Activated naive CD8-positive, alpha-beta T cell treated with anti-CD3 and anti-CD28 coated beads, Interleukin-2, amount 10 ng/mL, durations not matched to agents 7 days and 5 days (primary cell): ENCODE measurements at regions not wholly inside any gene's neighbourhood (a gene's known extent, or its start where the extent isn't known, plus 50 kb on each side); places are given as distances from the start of the nearest gene placed in this dataset.
"Not testable (repeated sequence)": the region's sequence is repeated elsewhere in the genome, so short reads cannot be mapped to it uniquely, and the experiment has no call there.

Experiments
- ATAC-seq: fragments of 150-1000 bp; cut with Tn5 transposase; one replicate; pipeline ENCODE4 v1.10.0; 2021; ENCODE audit warnings: low read depth, moderate library complexity
- POLR2A ChIA-PET: fragments of 350-600 bp; sonication (Branson Sonifier 250); formaldehyde crosslinking; loops from one replicate; lab custom pipeline; 2021; ENCODE audit warnings: antibody characterized with exemption; lab: Charles Lee
- DNase-seq: peaks from one replicate; pipeline ENCODE4 v3.0.0; 2021
- H3K27ac Mint-ChIP-seq: one replicate; pipeline ENCODE4 v1.8.0; 2022; ENCODE audit warnings: mild to moderate bottlenecking, mixed read lengths
- H3K27me3 Mint-ChIP-seq: one replicate; pipeline ENCODE4 v1.8.0; 2022; ENCODE audit warnings: mild to moderate bottlenecking, moderate library complexity, mixed read lengths
- H3K36me3 Mint-ChIP-seq: one replicate; pipeline ENCODE4 v1.8.0; 2021; ENCODE audit warnings: mild to moderate bottlenecking, mixed read lengths
- H3K4me1 Mint-ChIP-seq: one replicate; pipeline ENCODE4 v1.8.0; 2021; ENCODE audit warnings: mixed read lengths
- H3K4me3 Mint-ChIP-seq: one replicate; pipeline ENCODE4 v1.8.0; 2022; ENCODE audit warnings: mild to moderate bottlenecking, moderate library complexity, mixed read lengths
- H3K9me3 Mint-ChIP-seq: one replicate; pipeline ENCODE4 v1.8.0; 2021; ENCODE audit warnings: mixed read lengths

GRCh38 chr12:60577607-60578006, 981.8 kb downstream of the SLC16A7 start:
- POLR2A ChIA-PET: no interaction called here
- H3K4me1 Mint-ChIP-seq: no peaks in the 10 kb centered on the region
- H3K4me3 Mint-ChIP-seq: no peak overlapping the region
- no peaks in the 10 kb centered on the region for H3K9me3 Mint-ChIP-seq
- ATAC-seq: no peak
- no peak for DNase-seq
- no peak overlapping the region for H3K27ac Mint-ChIP-seq
- H3K36me3 Mint-ChIP-seq: no peaks in the 10 kb centered on the region
- no peaks in the 10 kb centered on the region for H3K27me3 Mint-ChIP-seq

DNA sequence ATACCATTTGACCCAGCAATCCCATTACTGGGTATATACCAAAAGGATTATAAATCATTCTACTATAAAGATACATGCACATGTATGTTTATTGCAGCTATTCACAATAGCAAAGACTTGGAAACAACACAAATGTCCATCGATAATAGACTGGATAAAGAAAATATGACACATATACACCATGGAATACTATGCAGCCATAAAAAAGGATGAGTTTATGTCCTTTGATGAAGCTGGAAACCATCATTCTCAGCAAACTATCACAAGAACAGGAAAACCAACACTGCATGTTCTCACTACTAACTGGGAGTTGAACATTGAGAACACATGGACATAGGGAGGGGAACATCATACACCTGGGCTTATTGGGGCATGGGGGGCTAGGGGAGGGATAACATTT, 991.8 kb downstream of the SLC16A7 start:
- H3K4me3 Mint-ChIP-seq, H3K27me3 Mint-ChIP-seq, H3K27ac Mint-ChIP-seq, ATAC-seq, H3K36me3 Mint-ChIP-seq, H3K9me3 Mint-ChIP-seq, POLR2A ChIA-PET, H3K4me1 Mint-ChIP-seq, DNase-seq: not testable (repeated sequence)

DNA sequence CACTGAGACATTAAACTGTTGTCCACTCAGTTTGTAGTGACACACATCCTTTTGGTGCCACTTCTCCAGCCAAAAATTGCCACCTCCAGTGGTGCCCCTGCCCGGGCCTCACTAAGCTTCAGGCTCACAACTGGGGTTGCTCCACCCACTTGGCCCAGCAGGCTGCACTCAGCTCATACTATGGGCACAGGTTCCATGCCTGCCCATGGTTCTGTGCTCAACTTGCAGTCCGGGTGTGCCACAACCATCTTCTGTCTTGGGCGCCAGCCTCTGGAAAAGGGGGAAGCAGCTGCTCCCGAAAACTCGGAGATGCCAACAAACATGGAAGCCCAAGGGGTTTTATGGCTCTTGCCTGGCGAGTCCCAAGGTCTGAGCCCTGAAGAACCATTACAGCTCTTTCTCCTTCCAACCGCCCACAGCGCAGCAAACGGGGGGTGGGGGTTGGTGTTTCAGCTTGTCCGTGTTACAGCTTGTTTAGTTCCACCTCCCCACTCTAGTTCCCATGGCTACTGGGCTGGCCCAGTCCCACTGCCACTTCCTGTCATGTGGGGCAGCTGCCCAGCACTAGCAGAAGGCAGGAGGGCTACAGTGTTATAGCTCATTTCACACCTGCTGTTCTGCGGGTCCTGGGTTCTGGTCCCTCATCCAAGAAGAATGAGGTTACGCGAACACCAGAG, 998.3 kb downstream of the SLC16A7 start:
- H3K4me1 Mint-ChIP-seq: no peaks in the 10 kb centered on the region
- no peak overlapping the region for H3K4me3 Mint-ChIP-seq
- no peak for ATAC-seq
- H3K27ac Mint-ChIP-seq: no peak overlapping the region
- POLR2A ChIA-PET: no interaction called here
- no peaks in the 10 kb centered on the region for H3K27me3 Mint-ChIP-seq
- H3K36me3 Mint-ChIP-seq: no peaks in the 10 kb centered on the region
- H3K9me3 Mint-ChIP-seq: peaks cover 10% of the 10 kb centered on the region
- DNase-seq: no peak

DNA sequence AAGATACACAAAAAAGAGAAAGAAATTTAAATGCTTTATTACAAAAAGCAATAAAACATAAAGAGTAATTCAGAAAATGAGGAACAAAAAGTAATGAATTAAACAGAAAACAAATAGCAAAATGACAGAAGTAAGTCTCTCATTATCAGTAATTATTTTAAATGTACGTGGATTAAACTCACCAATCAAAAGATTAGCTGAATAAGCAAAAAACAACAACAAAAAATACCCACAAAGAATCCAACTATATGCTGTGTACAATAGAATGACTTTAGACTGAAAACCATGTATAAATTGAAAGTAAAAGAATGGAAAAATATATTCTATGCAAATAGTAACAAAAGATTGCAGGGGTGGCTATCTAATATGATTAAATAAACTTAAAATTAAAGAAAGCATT, 1006.8 kb downstream of the SLC16A7 start:
- Mint-ChIP-seq H3K4me1 (no peaks in the 10 kb centered on the region), H3K36me3 (no peaks in the 10 kb centered on the region), H3K9me3 (peaks cover 4% of the 10 kb centered on the region), H3K4me3 (no peak overlapping the region), H3K27me3 (no peaks in the 10 kb centered on the region), H3K27ac (no peak overlapping the region)
- no peak for DNase-seq
- ATAC-seq: no peak
- POLR2A ChIA-PET: no interaction called here

- H3K27me3 Mint-ChIP-seq, H3K9me3 Mint-ChIP-seq, H3K4me3 Mint-ChIP-seq, DNase-seq, H3K36me3 Mint-ChIP-seq, POLR2A ChIA-PET, H3K4me1 Mint-ChIP-seq, ATAC-seq, H3K27ac Mint-ChIP-seq: not testable (repeated sequence)
These were observed 1007.6 kb downstream of the SLC16A7 start for GRCh38 chr12:60603475-60603874.

DNA sequence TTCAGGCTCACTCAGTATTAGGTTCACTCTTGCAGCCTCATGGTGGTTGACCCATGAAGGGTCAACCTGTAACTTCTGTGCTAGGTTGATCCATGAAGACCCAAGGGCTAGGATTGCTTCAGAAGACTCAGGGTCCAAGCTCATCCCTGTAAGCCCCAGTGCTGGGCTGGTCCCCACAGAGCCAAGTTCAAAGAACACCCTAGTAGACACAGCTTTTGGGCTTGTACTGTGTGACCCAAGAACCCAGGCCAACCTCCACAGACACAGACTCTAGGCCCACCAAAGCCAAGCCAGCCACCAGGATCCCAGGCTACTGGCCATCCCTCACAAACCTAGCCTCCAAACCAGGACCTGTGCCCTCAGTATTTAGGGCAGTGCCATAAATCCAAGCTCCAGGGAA, 1020.6 kb downstream of the SLC16A7 start:
- no peak for DNase-seq

DNA sequence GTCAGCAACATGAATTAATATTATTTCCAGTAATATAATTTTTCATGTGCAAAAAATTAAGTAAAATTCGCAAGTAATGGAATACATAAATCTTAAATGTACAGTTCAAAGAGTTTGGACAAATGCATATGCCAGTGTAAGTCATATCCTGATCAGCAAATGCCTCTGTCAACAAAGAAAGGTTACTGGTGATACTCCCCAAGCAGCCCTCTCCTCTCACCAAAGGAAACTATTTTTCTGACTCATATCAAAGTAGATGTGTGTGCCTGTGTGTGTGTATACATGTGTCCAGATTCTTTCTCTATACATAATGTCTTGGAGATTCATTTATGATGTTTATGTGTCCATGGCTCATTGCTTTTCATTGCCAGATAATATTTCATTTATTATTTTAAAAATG, 1035.0 kb downstream of the SLC16A7 start:
- H3K36me3 Mint-ChIP-seq: no peaks in the 10 kb centered on the region
- H3K27me3 Mint-ChIP-seq: no peaks in the 10 kb centered on the region
- no peak for ATAC-seq
- H3K9me3 Mint-ChIP-seq: no peaks in the 10 kb centered on the region
- POLR2A ChIA-PET: no interaction called here
- no peak for DNase-seq
- no peak overlapping the region for H3K4me3 Mint-ChIP-seq
- no peak overlapping the region for H3K27ac Mint-ChIP-seq
- no peaks in the 10 kb centered on the region for H3K4me1 Mint-ChIP-seq

More for the DNA sequence above, 1020.6 kb downstream of the SLC16A7 start:
- no peak overlapping the region for H3K4me3 Mint-ChIP-seq
- no peaks in the 10 kb centered on the region for H3K4me1 Mint-ChIP-seq
- ATAC-seq: no peak
- no peaks in the 10 kb centered on the region for H3K27me3 Mint-ChIP-seq
- POLR2A ChIA-PET: no interaction called here
- H3K36me3 Mint-ChIP-seq: no peaks in the 10 kb centered on the region
- peaks cover 12% of the 10 kb centered on the region for H3K9me3 Mint-ChIP-seq
- no peak overlapping the region for H3K27ac Mint-ChIP-seq

GRCh38 chr12:60644076-60644475, 1048.2 kb downstream of the SLC16A7 start:
- no peaks in the 10 kb centered on the region for H3K27me3 Mint-ChIP-seq

DNA sequence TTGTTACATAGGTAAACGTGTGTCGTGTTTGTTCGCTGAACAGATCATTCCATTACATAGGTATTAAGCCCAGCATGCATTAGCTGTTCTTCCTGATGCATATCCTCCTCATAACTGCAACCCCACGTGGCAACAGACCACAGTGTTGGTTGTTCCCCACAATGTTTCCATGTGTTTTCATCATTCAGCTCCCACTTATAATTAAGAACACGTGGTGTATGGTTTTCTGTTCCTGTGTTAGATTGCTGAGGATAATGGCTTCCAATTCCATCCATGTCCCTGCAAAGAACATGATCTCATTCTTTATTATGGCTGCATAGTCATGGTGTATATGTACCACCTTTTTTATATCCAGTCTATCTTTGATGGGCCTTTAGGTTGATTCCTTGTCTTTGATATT, 1071.1 kb downstream of the SLC16A7 start:
- Mint-ChIP-seq H3K4me3 (no peak overlapping the region), H3K36me3 (no peaks in the 10 kb centered on the region), H3K9me3 (peaks cover 7% of the 10 kb centered on the region), H3K27me3 (no peaks in the 10 kb centered on the region), H3K27ac (no peak overlapping the region), H3K4me1 (no peaks in the 10 kb centered on the region)
- POLR2A ChIA-PET: no interaction called here
- ATAC-seq (no peak), DNase-seq (no peak)

More at GRCh38 chr12:60644076-60644475, 1048.2 kb downstream of the SLC16A7 start:
- POLR2A ChIA-PET: no interaction called here
- peaks cover 6% of the 10 kb centered on the region for H3K9me3 Mint-ChIP-seq
- no peaks in the 10 kb centered on the region for H3K4me1 Mint-ChIP-seq
- ATAC-seq (no peak), DNase-seq (no peak)
- no peaks in the 10 kb centered on the region for H3K36me3 Mint-ChIP-seq
- no peak overlapping the region for H3K4me3 Mint-ChIP-seq
- H3K27ac Mint-ChIP-seq: no peak overlapping the region

DNA sequence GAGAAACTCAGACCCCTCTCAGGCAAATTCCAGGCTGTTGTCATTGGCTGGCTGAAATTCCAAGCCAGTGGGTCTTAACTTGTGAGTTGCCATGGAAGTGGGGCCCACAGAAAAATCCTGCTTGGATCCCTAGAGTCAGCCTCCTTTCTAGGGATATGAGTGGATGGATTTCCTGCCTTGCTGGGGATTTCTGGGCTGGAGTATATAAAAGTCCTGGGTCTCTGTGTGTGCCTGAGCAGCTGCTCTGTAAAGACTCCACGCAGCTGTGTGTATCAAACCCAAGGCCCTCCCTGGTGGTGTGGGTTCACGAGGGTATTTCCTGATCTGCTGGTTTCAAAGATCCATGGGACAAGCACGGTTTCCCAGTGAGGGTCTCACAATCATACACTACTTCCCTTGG, 1077.1 kb downstream of the SLC16A7 start:
- H3K27ac Mint-ChIP-seq: no peak overlapping the region
- H3K4me3 Mint-ChIP-seq: no peak overlapping the region
- no peaks in the 10 kb centered on the region for H3K4me1 Mint-ChIP-seq
- ATAC-seq (no peak), DNase-seq (no peak)
- POLR2A ChIA-PET: no interaction called here
- no peaks in the 10 kb centered on the region for H3K27me3 Mint-ChIP-seq
- peaks cover 7% of the 10 kb centered on the region for H3K9me3 Mint-ChIP-seq
- no peaks in the 10 kb centered on the region for H3K36me3 Mint-ChIP-seq

DNA sequence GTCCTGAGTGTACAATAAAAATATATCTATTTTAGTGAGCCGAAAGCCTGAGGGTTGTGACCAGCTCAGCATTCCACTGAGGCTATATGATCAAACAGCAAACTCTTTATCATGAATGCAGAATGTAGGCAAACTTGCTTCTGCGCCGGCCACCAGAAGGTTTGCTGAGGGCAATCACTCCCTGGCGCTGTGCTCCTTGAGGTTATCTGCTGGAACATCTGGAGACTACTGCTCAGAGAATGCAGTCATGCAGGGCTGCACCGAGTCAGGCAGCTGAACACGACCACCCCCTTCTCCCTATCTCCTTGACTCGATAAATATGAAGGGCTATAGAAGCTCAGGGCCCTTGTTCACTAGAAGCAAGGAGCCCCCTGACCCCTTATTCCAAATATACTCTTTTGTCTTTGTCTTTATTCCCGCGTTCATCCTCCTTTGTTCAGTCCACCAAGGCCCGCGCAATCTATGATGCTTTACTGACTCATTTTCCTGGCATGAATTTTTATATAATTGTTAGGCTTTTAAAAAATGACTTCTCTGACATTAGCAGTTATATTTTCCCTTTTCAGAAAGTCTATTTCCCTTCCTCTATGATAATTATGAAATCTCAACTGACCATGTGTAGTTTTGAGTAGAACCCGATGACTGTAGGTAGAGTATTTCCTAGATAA, 1089.3 kb downstream of the SLC16A7 start:
- peaks cover 2% of the 10 kb centered on the region for H3K9me3 Mint-ChIP-seq
- no peak overlapping the region for H3K27ac Mint-ChIP-seq
- no peaks in the 10 kb centered on the region for H3K36me3 Mint-ChIP-seq
- no peaks in the 10 kb centered on the region for H3K4me1 Mint-ChIP-seq
- no peak overlapping the region for H3K4me3 Mint-ChIP-seq
- H3K27me3 Mint-ChIP-seq: no peaks in the 10 kb centered on the region
- ATAC-seq: no peak
- POLR2A ChIA-PET: no interaction called here
- no peak for DNase-seq

GRCh38 chr12:60689137-60689536, 1093.3 kb downstream of the SLC16A7 start:
- ATAC-seq (no peak), DNase-seq (no peak)
- POLR2A ChIA-PET: no interaction called here
- Mint-ChIP-seq H3K27me3 (no peaks in the 10 kb centered on the region), H3K4me1 (no peaks in the 10 kb centered on the region), H3K4me3 (no peak overlapping the region), H3K27ac (no peak overlapping the region), H3K36me3 (no peaks in the 10 kb centered on the region), H3K9me3 (peaks cover 4% of the 10 kb centered on the region)

GRCh38 chr12:60693019-60693626, 1097.3 kb downstream of the SLC16A7 start:
- Mint-ChIP-seq H3K4me1 (no peaks in the 10 kb centered on the region), H3K36me3 (no peaks in the 10 kb centered on the region), H3K9me3 (peaks cover 4% of the 10 kb centered on the region), H3K4me3 (no peak overlapping the region), H3K27ac (no peak overlapping the region), H3K27me3 (no peaks in the 10 kb centered on the region)
- no peak for ATAC-seq
- POLR2A ChIA-PET: no interaction called here
- DNase-seq: no peak
